ENCODE measurements at regions not wholly inside any gene's neighbourhood (a gene's known extent, or its start where the extent isn't known, plus 50 kb on each side); places are given as distances from the start of the nearest gene placed in this dataset.

DNA sequence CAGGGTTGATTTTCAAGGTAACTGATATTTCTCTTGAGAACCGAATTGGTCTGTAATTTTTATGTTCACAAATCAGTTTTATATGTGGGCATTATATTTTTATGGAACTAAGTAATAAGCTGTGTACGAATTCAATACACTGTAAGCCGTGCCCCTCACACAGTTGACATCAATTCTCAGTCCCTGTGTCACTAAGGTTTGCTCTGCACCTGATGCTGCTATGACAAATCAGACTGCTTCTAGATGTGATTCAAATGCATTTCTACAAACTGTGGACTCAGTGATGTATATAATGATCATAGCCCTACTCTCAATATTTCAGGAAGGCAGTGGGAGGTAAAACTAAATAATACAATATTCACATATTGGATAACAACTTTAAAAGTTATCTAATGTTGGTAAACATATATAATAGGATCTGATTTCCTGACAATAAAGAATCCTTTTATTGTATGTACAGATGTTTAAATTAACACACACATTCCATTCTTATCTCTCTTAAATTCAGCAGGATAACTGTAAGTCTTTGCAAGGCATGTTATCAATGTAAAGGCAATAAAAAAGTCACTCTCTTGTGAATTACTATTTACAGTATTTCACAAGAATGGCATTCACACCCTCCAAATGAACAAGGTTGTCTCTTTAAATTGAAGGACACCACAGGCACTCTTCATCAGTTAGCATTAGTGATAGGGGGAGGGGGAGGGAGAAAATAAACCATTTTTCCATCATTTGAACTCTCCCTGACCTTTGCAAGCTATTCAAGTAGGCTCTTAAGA is 87.2 kb upstream of the SOX5 start:
- BruUV-seq (replicated peaks): no TSS peak
- Histone ChIP-seq H3K79me2 (ENCODE audit: control insufficient read depth, insufficient read depth, low read length) (no peaks in the 10 kb centered on the region), H3K4me2 (ENCODE audit: insufficient read depth, low read length) (no peak overlapping the region), H3K36me3 (ENCODE audit: control insufficient read depth in 2 of 2, extremely low read depth in 1 of 2, insufficient read depth in 2 of 2, low read length in 2 of 2) (no peaks in the 10 kb centered on the region), H3K9ac (replicated peaks; ENCODE audit: extremely low read depth, insufficient read depth, low read length) (no peak overlapping the region), H2AFZ (ENCODE audit: low read depth, low read length) (no peak overlapping the region), H3K4me1 (ENCODE audit: control insufficient read depth, extremely low read depth, insufficient read depth, low read length) (peaks cover 13% of the 10 kb centered on the region), H3K27me3 (ENCODE audit: control insufficient read depth in 2 of 2, insufficient read depth in 2 of 2, low read length in 2 of 2) (no peaks in the 10 kb centered on the region), H4K20me1 (replicated peaks; ENCODE audit: control insufficient read depth, extremely low read depth, insufficient read depth, low read length) (no peaks in the 10 kb centered on the region), H3K27ac (ENCODE audit: insufficient read depth, low read depth, low read length) (no peak overlapping the region), H3K9me3 (replicated peaks; ENCODE audit: control insufficient read depth, insufficient read depth, low read length) (no peaks in the 10 kb centered on the region), H3K4me3 (replicated peaks in 1 of 3; ENCODE audit: insufficient read depth in 1 of 3, low read depth in 1 of 3, low read length in 3 of 3) (no peak overlapping the region), H3K9me1 (replicated peaks; ENCODE audit: control insufficient read depth, extremely low read depth, insufficient read depth, low read length) (no peaks in the 10 kb centered on the region)
- FAIRE-seq (no peak), DNase-seq (ENCODE audit: low read depth, low spot score) (no peak)
- intact Hi-C loops (cut with micrococcal nuclease) (no loop called here), dilution Hi-C loops (cut with MboI; ENCODE audit: extremely low pct_ligation_motif_present, low sequenced_read_pairs) (no loop called here)
- ChIA-PET CTCF (no interaction called here), POLR2A (no interaction called here)
- TF ChIP-seq FOS (IDR thresholded peaks at IDR 0.05; ENCODE audit: borderline replicate concordance, insufficient read depth, low read length) (no peak), MYC (IDR thresholded peaks at IDR 0.05; ENCODE audit: low read depth, low read length) (no peak), POLR2A (IDR thresholded peaks at IDR 0.05; ENCODE audit: low read depth, low read length) (no peak), POLR2AphosphoS5 (IDR thresholded peaks at IDR 0.05; ENCODE audit: insufficient read depth, low read depth, low read length) (no peak), EZH2 (IDR thresholded peaks at IDR 0.05; ENCODE audit: borderline replicate concordance, low read depth, low read length, severe bottlenecking) (no peak), GATA2 (IDR thresholded peaks at IDR 0.05; ENCODE audit: insufficient read depth, insufficient read length, low read depth, low read length) (no peak), JUN (IDR thresholded peaks at IDR 0.05; ENCODE audit: borderline replicate concordance, insufficient read depth, insufficient read length, low read depth) (no peak)
- TF ChIP-seq, protein P1, sequence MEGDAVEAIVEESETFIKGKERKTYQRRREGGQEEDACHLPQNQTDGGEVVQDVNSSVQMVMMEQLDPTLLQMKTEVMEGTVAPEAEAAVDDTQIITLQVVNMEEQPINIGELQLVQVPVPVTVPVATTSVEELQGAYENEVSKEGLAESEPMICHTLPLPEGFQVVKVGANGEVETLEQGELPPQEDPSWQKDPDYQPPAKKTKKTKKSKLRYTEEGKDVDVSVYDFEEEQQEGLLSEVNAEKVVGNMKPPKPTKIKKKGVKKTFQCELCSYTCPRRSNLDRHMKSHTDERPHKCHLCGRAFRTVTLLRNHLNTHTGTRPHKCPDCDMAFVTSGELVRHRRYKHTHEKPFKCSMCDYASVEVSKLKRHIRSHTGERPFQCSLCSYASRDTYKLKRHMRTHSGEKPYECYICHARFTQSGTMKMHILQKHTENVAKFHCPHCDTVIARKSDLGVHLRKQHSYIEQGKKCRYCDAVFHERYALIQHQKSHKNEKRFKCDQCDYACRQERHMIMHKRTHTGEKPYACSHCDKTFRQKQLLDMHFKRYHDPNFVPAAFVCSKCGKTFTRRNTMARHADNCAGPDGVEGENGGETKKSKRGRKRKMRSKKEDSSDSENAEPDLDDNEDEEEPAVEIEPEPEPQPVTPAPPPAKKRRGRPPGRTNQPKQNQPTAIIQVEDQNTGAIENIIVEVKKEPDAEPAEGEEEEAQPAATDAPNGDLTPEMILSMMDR (IDR thresholded peaks at IDR 0.05; ENCODE audit: extremely low read depth in 1 of 2, insufficient read depth in 1 of 2, low read depth in 1 of 2, low read length in 2 of 2): no peak
- TF ChIP-seq, protein P2, sequence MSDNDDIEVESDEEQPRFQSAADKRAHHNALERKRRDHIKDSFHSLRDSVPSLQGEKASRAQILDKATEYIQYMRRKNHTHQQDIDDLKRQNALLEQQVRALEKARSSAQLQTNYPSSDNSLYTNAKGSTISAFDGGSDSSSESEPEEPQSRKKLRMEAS (IDR thresholded peaks at IDR 0.05; ENCODE audit: insufficient read depth, insufficient read length): no peak
